SJSA1 (cell line): ENCODE measurements at regions not wholly inside any gene's neighbourhood (a gene's known extent, or its start where the extent isn't known, plus 50 kb on each side); places are given as distances from the start of the nearest gene placed in this dataset.

Experiments
- DNase-seq, 2 experiments: peaks; one replicate each; pipeline ENCODE4 v3.0.0-alpha.2; 2015 to 2020; ENCODE audit warnings: low spot score in 2 of 2, low read depth in 1 of 2
- H3K27ac ChIP-seq: fragments of 250-450 bp; sonication (Bioruptor Pico); 2 replicates; pipeline ENCODE4 v1.5.1; 2020; ENCODE audit warnings: mild to moderate bottlenecking, moderate library complexity
- H3K27me3 ChIP-seq: fragments of 250-450 bp; sonication (Bioruptor Pico); replicated peaks from 2 replicates; pipeline ENCODE4 v1.5.1; 2020; ENCODE audit warnings: mild to moderate bottlenecking, moderate library complexity
- H3K36me3 ChIP-seq: fragments of 250-450 bp; sonication (Bioruptor Pico); 2 replicates; pipeline ENCODE4 v1.5.1; 2020; ENCODE audit warnings: mild to moderate bottlenecking
- H3K4me1 ChIP-seq: fragments of 250-450 bp; sonication (Bioruptor Pico); replicated peaks from 2 replicates; pipeline ENCODE4 v1.6.1; 2021; ENCODE audit warnings: mild to moderate bottlenecking
- H3K4me3 ChIP-seq: fragments of 250-450 bp; sonication (Bioruptor Pico); 2 replicates; pipeline ENCODE4 v1.5.1; 2020; ENCODE audit warnings: mild to moderate bottlenecking
- H3K9me3 ChIP-seq: fragments of 250-450 bp; sonication (Bioruptor Pico); replicated peaks from 2 replicates; pipeline ENCODE4 v1.5.1; 2020; ENCODE audit warnings: mild to moderate bottlenecking

GRCh38 chr7:32273297-32273696 is 203.1 kb upstream of the PDE1C start:
- Histone ChIP-seq H3K27me3 (no peaks in the 10 kb centered on the region), H3K4me3 (no peak overlapping the region), H3K36me3 (no peaks in the 10 kb centered on the region), H3K4me1 (no peaks in the 10 kb centered on the region), H3K9me3 (no peaks in the 10 kb centered on the region; the same call in 1 of the 2 replicates), H3K27ac (no peak overlapping the region)
- no peak for DNase-seq

GRCh38 chr7:32266932-32267475 is 196.8 kb upstream of the PDE1C start:
- Histone ChIP-seq H3K9me3 (no peaks in the 10 kb centered on the region), H3K27ac (no peak overlapping the region), H3K4me1 (no peaks in the 10 kb centered on the region), H3K27me3 (0 out of 2 replicates have a peak, but pooled peaks cover 6% of the 10 kb centered on the region), H3K36me3 (no peaks in the 10 kb centered on the region), H3K4me3 (no peak overlapping the region)
- DNase-seq: no peak

GRCh38 chr7:32264702-32265284 is 194.6 kb upstream of the PDE1C start:
- Histone ChIP-seq H3K4me3 (no peak overlapping the region), H3K27ac (no peak overlapping the region), H3K36me3 (no peaks in the 10 kb centered on the region), H3K4me1 (no peaks in the 10 kb centered on the region), H3K27me3 (0 out of 2 replicates have a peak, but pooled peaks cover 6% of the 10 kb centered on the region), H3K9me3 (no peaks in the 10 kb centered on the region)
- DNase-seq: no peak

GRCh38 chr7:32263611-32264010 is 193.4 kb upstream of the PDE1C start:
- Histone ChIP-seq H3K36me3 (no peaks in the 10 kb centered on the region), H3K4me3 (no peak overlapping the region), H3K4me1 (no peaks in the 10 kb centered on the region), H3K27me3 (0 out of 2 replicates have a peak, but pooled peaks cover 6% of the 10 kb centered on the region), H3K27ac (no peak overlapping the region), H3K9me3 (no peaks in the 10 kb centered on the region)
- DNase-seq: no peak

- no peaks in the 10 kb centered on the region for H3K36me3 ChIP-seq
- H3K27ac ChIP-seq: no peak overlapping the region
- H3K27me3 ChIP-seq: 0 out of 2 replicates have a peak, but pooled peaks cover 6% of the 10 kb centered on the region
- no peaks in the 10 kb centered on the region for H3K4me1 ChIP-seq
- no peak for DNase-seq
- H3K4me3 ChIP-seq: no peak overlapping the region
- H3K9me3 ChIP-seq: no peaks in the 10 kb centered on the region
Observed at GRCh38 chr7:32262315-32262714, 192.1 kb upstream of the PDE1C start.

- no peak for DNase-seq
- no peak overlapping the region for H3K27ac ChIP-seq
Observed at GRCh38 chr7:32259931-32260596, 189.9 kb upstream of the PDE1C start.

GRCh38 chr7:32258265-32258664 is 188.1 kb upstream of the PDE1C start:
- DNase-seq: no peak
- Histone ChIP-seq H3K4me3 (no peak overlapping the region), H3K27ac (no peak overlapping the region), H3K36me3 (no peaks in the 10 kb centered on the region), H3K4me1 (no peaks in the 10 kb centered on the region), H3K9me3 (no peaks in the 10 kb centered on the region), H3K27me3 (0 out of 2 replicates have a peak, but pooled peaks cover 3% of the 10 kb centered on the region)

More at GRCh38 chr7:32259931-32260596, 189.9 kb upstream of the PDE1C start:
- H3K4me3 ChIP-seq: no peak overlapping the region
- no peaks in the 10 kb centered on the region for H3K36me3 ChIP-seq
- H3K4me1 ChIP-seq: no peaks in the 10 kb centered on the region
- H3K9me3 ChIP-seq: no peaks in the 10 kb centered on the region
- H3K27me3 ChIP-seq: 0 out of 2 replicates have a peak, but pooled peaks cover 6% of the 10 kb centered on the region

GRCh38 chr7:32257621-32258020 is 187.4 kb upstream of the PDE1C start:
- no peaks in the 10 kb centered on the region for H3K4me1 ChIP-seq
- DNase-seq: no peak
- H3K27ac ChIP-seq: no peak overlapping the region
- H3K9me3 ChIP-seq: no peaks in the 10 kb centered on the region
- no peaks in the 10 kb centered on the region for H3K27me3 ChIP-seq
- H3K36me3 ChIP-seq: no peaks in the 10 kb centered on the region
- H3K4me3 ChIP-seq: no peak overlapping the region

GRCh38 chr7:32256811-32257210 is 186.6 kb upstream of the PDE1C start:
- Histone ChIP-seq H3K27me3 (no peaks in the 10 kb centered on the region), H3K4me1 (no peaks in the 10 kb centered on the region), H3K4me3 (no peak overlapping the region), H3K9me3 (no peaks in the 10 kb centered on the region), H3K36me3 (no peaks in the 10 kb centered on the region), H3K27ac (no peak overlapping the region)
- DNase-seq: no peak

GRCh38 chr7:32256376-32256775 is 186.2 kb upstream of the PDE1C start:
- no peaks in the 10 kb centered on the region for H3K9me3 ChIP-seq
- H3K27me3 ChIP-seq: no peaks in the 10 kb centered on the region
- H3K36me3 ChIP-seq: no peaks in the 10 kb centered on the region
- H3K27ac ChIP-seq: no peak overlapping the region
- no peaks in the 10 kb centered on the region for H3K4me1 ChIP-seq
- H3K4me3 ChIP-seq: no peak overlapping the region
- DNase-seq: no peak

GRCh38 chr7:32255036-32255435 is 184.8 kb upstream of the PDE1C start:
- Histone ChIP-seq H3K4me1 (no peaks in the 10 kb centered on the region), H3K36me3 (no peaks in the 10 kb centered on the region), H3K27me3 (no peaks in the 10 kb centered on the region), H3K9me3 (no peaks in the 10 kb centered on the region), H3K4me3 (no peak overlapping the region), H3K27ac (no peak overlapping the region)
- no peak for DNase-seq

GRCh38 chr7:32253299-32253698 is 183.1 kb upstream of the PDE1C start:
- H3K36me3 ChIP-seq: no peaks in the 10 kb centered on the region
- no peak for DNase-seq
- no peak overlapping the region for H3K27ac ChIP-seq
- H3K27me3 ChIP-seq: 0 out of 2 replicates have a peak, but pooled peaks cover 3% of the 10 kb centered on the region
- no peaks in the 10 kb centered on the region for H3K9me3 ChIP-seq
- no peaks in the 10 kb centered on the region for H3K4me1 ChIP-seq
- H3K4me3 ChIP-seq: no peak overlapping the region

- peaks cover 6% of the 10 kb centered on the region; the same call in 1 of the 2 replicates for H3K27me3 ChIP-seq
- DNase-seq: no peak
Observed at GRCh38 chr7:32251659-32252058, 181.5 kb upstream of the PDE1C start.

GRCh38 chr7:32250471-32251260 is 180.5 kb upstream of the PDE1C start:
- H3K36me3 ChIP-seq: no peaks in the 10 kb centered on the region
- peaks cover 7% of the 10 kb centered on the region; the same call in 1 of the 2 replicates for H3K27me3 ChIP-seq
- no peak overlapping the region for H3K4me3 ChIP-seq
- DNase-seq: no peak
- H3K4me1 ChIP-seq: no peaks in the 10 kb centered on the region
- H3K27ac ChIP-seq: no peak overlapping the region
- no peaks in the 10 kb centered on the region for H3K9me3 ChIP-seq

More at GRCh38 chr7:32251659-32252058, 181.5 kb upstream of the PDE1C start:
- Histone ChIP-seq H3K36me3 (no peaks in the 10 kb centered on the region), H3K9me3 (no peaks in the 10 kb centered on the region), H3K27ac (no peak overlapping the region), H3K4me1 (no peaks in the 10 kb centered on the region), H3K4me3 (no peak overlapping the region)
